Activated T-cell treated with anti-CD3 and anti-CD28 coated beads for 4 hours (primary cell): ENCODE measurements at regions not wholly inside any gene's neighbourhood (a gene's known extent, or its start where the extent isn't known, plus 50 kb on each side); places are given as distances from the start of the nearest gene placed in this dataset.

Source experiments
- DNase-seq: peaks from one replicate; pipeline ENCODE4 v3.0.0-alpha.2; 2020

DNA sequence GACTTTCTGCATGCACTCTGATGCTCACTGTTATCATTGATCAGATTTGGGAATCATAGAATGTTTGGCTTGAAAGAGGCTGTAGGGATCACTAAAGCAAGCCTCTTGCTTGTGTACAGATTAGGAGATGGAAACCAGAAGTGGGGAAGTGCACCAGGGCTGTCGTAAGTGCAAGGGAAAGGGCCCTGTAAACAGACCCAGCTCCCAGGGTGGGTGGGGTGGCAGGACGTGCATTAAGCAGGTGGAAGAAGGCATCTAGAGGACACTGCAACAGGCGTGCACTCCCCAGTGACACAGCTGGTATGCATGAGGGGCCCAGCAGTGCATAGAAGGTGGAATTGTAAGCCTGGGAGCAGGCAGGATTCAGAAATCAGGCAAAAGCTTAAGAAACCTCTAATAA lies 58.0 kb upstream of the SLC7A14 start:
- DNase-seq, result no peak

DNA sequence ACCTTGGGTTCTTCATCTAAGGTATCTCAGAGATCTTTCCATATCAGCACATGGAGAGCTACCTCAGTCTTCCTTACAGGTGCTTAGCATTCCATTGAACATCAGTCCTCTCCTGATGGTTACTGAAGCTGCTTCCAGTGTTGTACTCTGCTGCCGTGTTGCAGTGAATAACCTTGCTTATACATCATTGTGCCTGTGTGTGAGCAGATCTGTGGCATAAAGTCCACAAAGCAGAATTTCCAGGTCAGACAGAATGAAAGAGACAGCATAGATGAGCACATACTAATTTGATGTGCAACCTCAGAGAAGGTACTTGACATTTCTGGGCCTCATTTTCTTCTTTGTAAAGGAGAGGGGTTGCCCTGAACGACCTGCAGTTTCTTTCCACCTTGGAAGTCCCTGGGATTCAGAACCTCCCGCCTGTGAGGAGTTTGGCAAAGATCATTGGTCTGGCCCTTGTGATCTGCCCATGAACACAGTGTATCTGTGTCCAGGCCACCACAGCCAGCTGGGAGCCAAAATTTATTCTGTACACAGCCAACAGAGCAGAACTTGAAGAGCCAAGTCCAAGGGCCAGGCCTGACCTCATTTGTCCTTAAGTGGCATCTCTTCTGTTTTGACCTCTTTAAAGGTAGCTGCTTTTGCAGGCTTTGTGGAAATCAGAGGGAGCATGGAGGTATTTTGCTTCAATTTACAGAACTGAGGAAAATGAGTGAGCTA lies 57.2 kb upstream of the SLC7A14 start:
- no peak for DNase-seq

DNA sequence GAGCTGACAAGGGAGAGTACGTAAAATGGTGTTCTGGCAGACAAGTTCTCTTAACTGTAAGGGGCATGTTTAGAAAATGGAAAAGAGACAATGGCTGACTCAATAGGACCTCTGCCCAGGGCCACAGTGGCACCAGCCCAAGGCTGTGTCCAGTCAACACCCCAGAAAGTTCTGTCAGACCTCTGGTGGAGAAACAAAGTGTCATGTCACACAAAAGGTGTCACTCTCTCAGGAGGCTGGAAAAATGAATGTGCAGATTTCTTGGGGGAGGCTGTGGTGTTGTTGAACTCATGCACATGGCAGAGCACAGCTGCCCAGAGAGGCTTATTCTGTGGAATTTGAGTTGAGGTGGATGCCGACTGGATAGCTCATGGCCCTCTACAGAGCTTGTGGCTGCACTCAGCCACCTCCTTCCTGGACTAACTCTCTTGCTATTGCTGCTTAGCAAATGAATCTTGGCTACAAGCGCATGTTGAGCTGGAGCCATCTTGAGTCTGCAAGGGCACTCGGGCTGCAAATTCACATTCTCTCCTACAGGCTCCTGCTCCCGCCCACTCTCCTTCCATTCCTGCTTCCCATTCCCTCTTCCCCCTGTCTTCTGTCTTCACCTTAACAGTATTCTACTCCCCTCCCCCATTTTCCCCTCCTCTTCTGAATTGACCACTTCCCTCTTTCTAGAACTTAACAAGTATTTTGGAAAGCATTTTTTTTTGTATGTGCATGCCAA lies 55.8 kb upstream of the SLC7A14 start:
- DNase-seq, result no peak

DNA sequence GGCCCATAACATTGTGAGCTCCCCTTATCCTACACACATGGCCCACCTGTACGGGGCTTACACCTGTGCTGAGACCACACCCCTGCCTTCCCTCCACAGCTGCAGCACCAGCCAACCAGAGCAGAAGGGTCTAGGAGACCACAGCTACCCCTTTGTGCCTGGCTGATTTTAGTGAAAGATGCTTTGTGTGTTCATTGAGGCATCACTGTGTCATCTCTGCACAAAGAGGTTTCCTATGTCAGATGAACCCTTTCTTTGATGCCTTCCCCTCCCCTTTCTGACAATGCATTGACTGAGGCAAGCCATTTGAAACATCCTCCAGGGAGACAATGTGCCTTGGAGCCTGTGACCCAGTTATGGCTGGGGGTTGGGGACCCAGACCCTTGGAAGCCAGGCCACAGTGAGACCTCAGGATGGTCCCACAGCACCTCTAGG lies 54.9 kb upstream of the SLC7A14 start:
- DNase-seq, result no peak

DNA sequence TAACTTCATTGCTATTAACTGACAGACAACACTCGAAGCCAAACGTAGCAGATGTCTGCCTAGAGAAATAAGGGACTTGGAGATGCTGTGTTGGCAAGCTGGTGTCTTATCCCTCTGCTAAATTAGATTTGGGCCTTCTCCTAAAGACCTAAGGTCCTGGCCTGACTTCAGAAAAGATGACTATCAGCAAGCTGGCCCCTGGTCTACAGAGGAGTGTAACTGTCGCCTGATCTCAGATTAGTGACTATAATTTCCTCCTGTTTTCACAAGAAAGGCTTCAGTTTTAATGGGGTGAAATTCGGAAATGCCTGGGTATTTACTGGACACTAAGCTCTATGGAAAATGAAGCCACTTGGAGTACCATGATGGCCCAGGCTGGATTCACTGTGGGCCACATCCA lies 53.1 kb upstream of the SLC7A14 start:
- no peak for DNase-seq

DNA sequence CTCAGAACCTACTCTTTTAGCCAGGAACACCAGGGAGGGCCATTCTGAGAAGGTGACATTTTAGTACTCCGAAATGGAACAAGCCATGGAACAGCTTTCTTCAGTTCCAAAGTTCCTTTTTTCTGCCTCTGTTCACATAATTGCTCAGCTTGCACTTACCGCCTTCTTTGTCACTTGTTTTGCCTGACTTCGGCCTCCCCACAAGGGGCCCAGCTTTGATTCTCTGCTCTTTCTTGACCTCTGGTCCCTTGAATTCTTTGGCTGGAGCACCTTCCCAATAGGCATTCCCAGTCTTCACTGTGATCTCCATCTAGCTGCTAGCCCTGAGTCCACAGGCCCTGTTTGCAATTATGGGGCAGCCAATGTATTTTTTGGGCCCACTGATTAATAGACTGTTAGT lies 51.4 kb upstream of the SLC7A14 start:
- DNase-seq, result no peak

DNA sequence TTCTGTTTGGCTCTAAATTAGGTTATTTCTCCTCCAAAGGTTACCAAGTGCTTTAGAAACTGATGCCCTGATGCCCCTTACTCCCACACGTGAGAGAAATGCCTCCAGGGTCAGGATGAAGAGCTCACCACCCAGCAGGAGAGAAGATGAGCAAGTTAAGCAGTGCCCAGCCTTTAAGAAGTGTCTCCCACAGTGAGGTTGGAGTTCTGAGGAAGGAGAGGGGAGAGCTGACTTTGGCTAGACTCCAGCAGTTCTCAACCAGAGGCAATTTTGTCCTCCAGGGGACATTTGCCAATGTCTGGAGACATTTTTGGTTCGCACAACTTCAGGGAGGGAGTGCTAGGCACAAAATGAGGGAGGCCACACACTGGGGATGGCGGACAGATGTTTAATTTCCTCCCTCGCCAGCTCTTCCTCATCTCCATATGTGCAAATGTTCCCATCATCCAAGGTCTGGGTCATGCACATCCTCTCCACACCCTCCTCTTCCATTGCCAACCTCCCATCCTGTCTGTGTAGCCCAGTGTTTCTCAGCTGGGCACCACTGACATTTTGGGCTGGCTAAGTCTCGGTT lies 50.6 kb upstream of the SLC7A14 start:
- DNase-seq, result no peak
